Hepatocyte (in vitro differentiated cells): ENCODE measurements at regions not wholly inside any gene's neighbourhood (a gene's known extent, or its start where the extent isn't known, plus 50 kb on each side); places are given as distances from the start of the nearest gene placed in this dataset.

Experiments used
- DNase-seq: peaks from one replicate; pipeline ENCODE4 v3.0.0-alpha.2; 2016; ENCODE audit warnings: low spot score
- H2AFZ ChIP-seq: fragments of 200-600 bp; sonication (generic); 2 replicates; pipeline ENCODE4 v1.6.0; 2016; ENCODE audit warnings: antibody characterized with exemption, mild to moderate bottlenecking
- H3K27ac ChIP-seq: fragments of 200-600 bp; sonication (generic); 2 replicates; pipeline ENCODE4 v1.5.1; 2016; ENCODE audit warnings: mild to moderate bottlenecking
- H3K27me3 ChIP-seq: fragments of 200-600 bp; sonication (generic); 2 replicates; pipeline ENCODE4 v1.6.1; 2016
- H3K36me3 ChIP-seq: fragments of 200-600 bp; sonication (generic); replicated peaks from 2 replicates; pipeline ENCODE4 v1.5.1; 2016; ENCODE audit warnings: low read depth; ENCODE audit not compliant: insufficient read depth
- H3K4me1 ChIP-seq: fragments of 200-600 bp; sonication (generic); 2 replicates; pipeline ENCODE4 v1.5.1; 2016; ENCODE audit warnings: mild to moderate bottlenecking, moderate library complexity; ENCODE audit not compliant: insufficient read depth
- H3K4me2 ChIP-seq: fragments of 200-600 bp; sonication (generic); 2 replicates; pipeline ENCODE4 v1.6.0; 2016
- H3K4me3 ChIP-seq: fragments of 200-600 bp; sonication (generic); 2 replicates; pipeline ENCODE4 v1.5.1; 2016; ENCODE audit warnings: mild to moderate bottlenecking
- H3K79me2 ChIP-seq: fragments of 200-600 bp; sonication (generic); 2 replicates; pipeline ENCODE4 v1.6.0; 2017; ENCODE audit warnings: mild to moderate bottlenecking
- H3K9me2 ChIP-seq: fragments of 200-600 bp; sonication (generic); replicated peaks from 2 replicates; pipeline ENCODE4 v1.6.0; 2017; ENCODE audit warnings: mild to moderate bottlenecking; ENCODE audit not compliant: insufficient read depth
- H3K9me3 ChIP-seq: fragments of 200-600 bp; sonication (generic); 2 replicates; pipeline ENCODE4 v1.5.1; 2016; ENCODE audit warnings: low read depth, mild to moderate bottlenecking
- H4K20me1 ChIP-seq: fragments of 200-600 bp; sonication (generic); 2 replicates; pipeline ENCODE4 v1.6.0; 2016; ENCODE audit warnings: mild to moderate bottlenecking; ENCODE audit not compliant: insufficient read depth, poor library complexity, severe bottlenecking
- EZH2 ChIP-seq: fragments of 200-600 bp; sonication (generic); IDR thresholded peaks from 2 replicates; pipeline ENCODE4 v1.6.1; 2016; ENCODE audit warnings: antibody characterized with exemption, mild to moderate bottlenecking, borderline replicate concordance
- EZH2phosphoT487 ChIP-seq: fragments of 200-600 bp; sonication (generic); IDR thresholded peaks from one replicate; pipeline ENCODE4 v1.6.1; 2018; ENCODE audit warnings: antibody characterized with exemption, mild to moderate bottlenecking, low read depth, moderate library complexity; ENCODE audit not compliant: unreplicated experiment, severe bottlenecking
- WGBS: methylation state at CpG from one replicate; pipeline ENCODE4 v1.1.6; 2016; ENCODE audit warnings: low lambda C conversion rate; ENCODE audit errors: missing lambda C conversion rate; 5-methylcytosine and 5-hydroxymethylcytosine counted together
- TF ChIP-seq, protein P1 (sequence below): fragments of 200-600 bp; sonication (generic); IDR thresholded peaks from 2 replicates; pipeline ENCODE4 v1.5.1; 2016; ENCODE audit warnings: antibody characterized with exemption, mild to moderate bottlenecking; ENCODE audit not compliant: poor library complexity

DNA sequence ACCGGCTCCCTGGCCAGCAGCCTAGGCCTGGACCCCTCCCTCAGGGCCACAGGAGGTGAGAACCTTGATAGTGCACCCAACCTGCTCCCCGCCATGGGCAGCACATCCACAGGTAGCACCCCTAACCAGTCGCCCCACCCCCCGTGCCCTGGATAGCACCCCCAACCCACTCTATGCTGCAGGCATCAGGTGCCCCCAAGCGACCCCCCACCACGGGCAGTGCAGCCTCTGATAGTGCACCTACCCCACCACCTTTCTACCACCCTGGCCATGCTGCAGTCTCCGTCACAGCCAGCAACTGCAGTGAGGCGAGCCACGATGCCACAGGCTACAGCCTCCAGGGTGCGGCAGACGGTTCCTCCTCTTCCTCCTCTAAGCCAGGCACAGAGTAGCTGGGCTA is 55.6 kb downstream of the SOWAHC start:
- no peaks in the 10 kb centered on the region for H3K79me2 ChIP-seq
- WGBS = 93% methylated on average over 11 of the region's 11 CpGs

DNA sequence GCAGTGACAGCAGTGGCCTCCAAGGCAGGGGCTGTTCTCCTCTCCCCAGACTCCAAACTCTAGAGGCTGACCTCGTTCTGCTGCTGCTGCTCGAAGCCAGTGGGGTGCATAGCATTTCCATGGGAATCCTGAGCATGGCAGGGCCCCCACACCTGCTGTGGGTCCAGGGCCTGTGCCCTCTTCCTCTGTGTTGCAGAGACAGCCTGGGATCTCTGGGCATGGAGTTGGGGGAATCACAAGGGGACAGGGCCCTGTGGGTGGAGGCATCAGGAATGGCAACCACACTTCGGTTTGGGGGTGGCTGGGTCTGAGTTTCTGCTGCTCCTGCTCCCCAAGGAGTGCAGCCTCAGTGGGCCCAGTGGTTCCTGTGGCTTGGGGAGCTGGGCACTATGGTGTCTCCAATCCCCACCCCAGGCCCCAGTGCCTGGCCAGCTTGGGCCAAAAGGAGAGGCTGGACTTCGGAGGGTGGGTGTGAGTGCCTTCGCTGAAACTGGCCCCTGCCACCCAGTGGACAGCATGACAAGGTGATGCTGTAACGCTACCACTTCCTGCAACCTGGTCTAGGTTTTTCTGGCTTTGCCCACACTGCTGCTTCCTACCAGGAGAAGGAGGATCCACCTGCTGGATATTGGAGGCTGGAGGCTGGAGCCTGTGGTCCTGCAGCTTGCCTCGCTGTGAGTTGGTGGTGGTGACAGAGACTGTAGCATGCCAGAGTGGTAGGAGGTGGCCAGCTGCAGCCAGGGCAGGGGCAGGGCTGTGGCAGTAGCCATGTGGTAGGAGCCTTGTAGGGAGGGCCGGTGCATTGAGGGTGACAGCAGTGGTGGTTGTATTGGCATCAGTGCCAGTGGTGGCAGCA is 56.6 kb downstream of the SOWAHC start:
- TF ChIP-seq, protein P1, sequence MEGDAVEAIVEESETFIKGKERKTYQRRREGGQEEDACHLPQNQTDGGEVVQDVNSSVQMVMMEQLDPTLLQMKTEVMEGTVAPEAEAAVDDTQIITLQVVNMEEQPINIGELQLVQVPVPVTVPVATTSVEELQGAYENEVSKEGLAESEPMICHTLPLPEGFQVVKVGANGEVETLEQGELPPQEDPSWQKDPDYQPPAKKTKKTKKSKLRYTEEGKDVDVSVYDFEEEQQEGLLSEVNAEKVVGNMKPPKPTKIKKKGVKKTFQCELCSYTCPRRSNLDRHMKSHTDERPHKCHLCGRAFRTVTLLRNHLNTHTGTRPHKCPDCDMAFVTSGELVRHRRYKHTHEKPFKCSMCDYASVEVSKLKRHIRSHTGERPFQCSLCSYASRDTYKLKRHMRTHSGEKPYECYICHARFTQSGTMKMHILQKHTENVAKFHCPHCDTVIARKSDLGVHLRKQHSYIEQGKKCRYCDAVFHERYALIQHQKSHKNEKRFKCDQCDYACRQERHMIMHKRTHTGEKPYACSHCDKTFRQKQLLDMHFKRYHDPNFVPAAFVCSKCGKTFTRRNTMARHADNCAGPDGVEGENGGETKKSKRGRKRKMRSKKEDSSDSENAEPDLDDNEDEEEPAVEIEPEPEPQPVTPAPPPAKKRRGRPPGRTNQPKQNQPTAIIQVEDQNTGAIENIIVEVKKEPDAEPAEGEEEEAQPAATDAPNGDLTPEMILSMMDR = no peak
- no peak for TF ChIP-seq EZH2
- no peak for TF ChIP-seq EZH2phosphoT487
- 91% methylated on average over 8 of the region's 8 CpGs for WGBS

More for the DNA sequence above, 55.6 kb downstream of the SOWAHC start:
- DNase-seq = no peak
- H3K4me3 ChIP-seq = no peak overlapping the region
- H3K27ac ChIP-seq = no peak overlapping the region
- no peak overlapping the region for H2AFZ ChIP-seq
- TF ChIP-seq, protein P1 = no peak
- TF ChIP-seq EZH2phosphoT487 = no peak
- no peak for TF ChIP-seq EZH2
- H3K9me3 ChIP-seq = no peaks in the 10 kb centered on the region
- no peaks in the 10 kb centered on the region for H3K27me3 ChIP-seq
- no peaks in the 10 kb centered on the region for H3K9me2 ChIP-seq
- no peak overlapping the region for H3K4me2 ChIP-seq
- no peaks in the 10 kb centered on the region for H4K20me1 ChIP-seq
- H3K4me1 ChIP-seq = peaks cover 2% of the 10 kb centered on the region
- H3K36me3 ChIP-seq = no peaks in the 10 kb centered on the region

DNA sequence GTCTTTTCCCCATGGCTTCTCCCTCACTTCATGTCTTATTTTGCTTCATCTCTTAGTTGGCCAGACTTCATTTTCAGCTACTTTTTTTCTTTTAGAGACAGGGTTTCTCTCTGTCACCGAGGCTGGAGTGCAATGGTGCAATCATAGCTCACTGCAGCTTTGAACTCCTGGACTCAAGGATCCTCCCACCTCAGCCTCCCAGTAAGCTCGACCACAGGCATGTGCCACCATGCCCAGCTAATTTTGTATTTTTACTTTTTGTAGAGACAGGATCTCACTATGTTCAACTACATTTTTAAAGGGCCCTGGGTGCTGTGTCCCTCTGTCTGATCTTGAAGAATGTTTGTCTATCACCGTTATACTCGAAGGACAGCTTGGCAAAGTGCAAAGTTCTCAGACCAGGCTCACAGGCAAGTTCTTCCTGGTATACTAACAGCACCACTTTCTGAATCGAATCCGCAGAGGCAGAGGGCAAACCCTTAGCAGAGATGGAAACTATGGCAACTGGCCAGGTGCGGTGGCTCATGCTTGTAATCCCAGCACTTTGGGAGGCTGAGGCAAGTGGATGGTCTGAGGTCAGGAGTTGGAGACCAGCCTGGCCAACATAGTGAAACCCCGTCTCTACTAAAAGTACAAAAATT is 60.9 kb downstream of the SOWAHC start:
- peak; percentile 31 for DNase-seq
- peak overlapping the region; percentile 25 for H3K27ac ChIP-seq

More for the DNA sequence above, 56.6 kb downstream of the SOWAHC start:
- Histone ChIP-seq H3K4me2 (no peak overlapping the region), H3K27me3 (no peaks in the 10 kb centered on the region), H3K4me1 (peaks cover 12% of the 10 kb centered on the region), H3K9me2 (no peaks in the 10 kb centered on the region), H3K9me3 (no peaks in the 10 kb centered on the region), H2AFZ (no peak overlapping the region), H3K36me3 (no peaks in the 10 kb centered on the region), H4K20me1 (no peaks in the 10 kb centered on the region), H3K4me3 (no peak overlapping the region), H3K27ac (no peak overlapping the region), H3K79me2 (no peaks in the 10 kb centered on the region)
- DNase-seq = no peak

More for the DNA sequence above, 60.9 kb downstream of the SOWAHC start:
- Histone ChIP-seq H4K20me1 (no peaks in the 10 kb centered on the region), H3K27me3 (no peaks in the 10 kb centered on the region), H3K4me3 (no peak overlapping the region), H3K79me2 (no peaks in the 10 kb centered on the region), H3K9me3 (no peaks in the 10 kb centered on the region), H3K36me3 (no peaks in the 10 kb centered on the region), H3K9me2 (no peaks in the 10 kb centered on the region), H3K4me2 (peak overlapping the region; percentile 44), H3K4me1 (peaks cover 38% of the 10 kb centered on the region), H2AFZ (no peak overlapping the region)
- 68% methylated on average over 8 of the region's 8 CpGs for WGBS
- TF ChIP-seq EZH2 = no peak
- TF ChIP-seq EZH2phosphoT487 = no peak
- TF ChIP-seq, protein P1 = no peak
